Liver (tissue), 8 donors: ENCODE measurements at regions not wholly inside any gene's neighbourhood (a gene's known extent, or its start where the extent isn't known, plus 50 kb on each side); places are given as distances from the start of the nearest gene placed in this dataset.

ENCODE experiments used
- DNase-seq: peaks from one replicate; pipeline ENCODE4 v3.0.0-alpha.2; 2017; ENCODE audit warnings: low spot score
- H3K27ac ChIP-seq, 2 donors: one replicate each; pipeline ENCODE4 v1.7.0; 2013; ENCODE audit warnings: inconsistent platforms in 2 of 2, low read length in 2 of 2, control low read depth in 1 of 2, low read depth in 1 of 2, mild to moderate bottlenecking in 1 of 2
- H3K27me3 ChIP-seq, 4 donors: one replicate each; pipeline versions ENCODE4 v1.6.1 to v1.7.0; 2013; ENCODE audit warnings: low read length in 3 of 4, inconsistent platforms in 1 of 4, mild to moderate bottlenecking in 1 of 4, moderate library complexity in 1 of 4; ENCODE audit not compliant: control insufficient read depth in 4 of 4, insufficient read depth in 4 of 4
- H3K36me3 ChIP-seq, 4 donors: one replicate each; pipeline versions ENCODE4 v1.6.1 to v1.7.0; 2013; ENCODE audit warnings: low read length in 3 of 4, mild to moderate bottlenecking in 3 of 4, low read depth in 1 of 4, moderate library complexity in 1 of 4; ENCODE audit not compliant: control insufficient read depth in 4 of 4, insufficient read depth in 3 of 4
- H3K4me1 ChIP-seq, 4 donors: one replicate each; pipeline versions ENCODE4 v1.6.1 to v1.7.0; 2013; ENCODE audit warnings: low read length in 3 of 4, mild to moderate bottlenecking in 3 of 4, moderate library complexity in 1 of 4; ENCODE audit not compliant: control insufficient read depth in 4 of 4, insufficient read depth in 4 of 4
- H3K4me3 ChIP-seq, 3 donors: one replicate each; pipeline versions ENCODE4 v1.6.1 to v1.7.0; 2013; ENCODE audit warnings: low read length in 3 of 3, control low read depth in 1 of 3, low read depth in 1 of 3, mild to moderate bottlenecking in 1 of 3
- H3K9ac ChIP-seq, 2 donors: one replicate each; pipeline ENCODE4 v1.7.0; 2013; ENCODE audit warnings: low read length in 2 of 2, mild to moderate bottlenecking in 2 of 2, moderate library complexity in 2 of 2, control low read depth in 1 of 2, low read depth in 1 of 2
- H3K9me3 ChIP-seq, 4 donors: one replicate each; pipeline versions ENCODE4 v1.6.1 to v1.7.0; 2013; ENCODE audit warnings: low read length in 3 of 4; ENCODE audit not compliant: control insufficient read depth in 4 of 4
- EGR1 ChIP-seq, 2 donors: IDR thresholded peaks; 2 replicates each; pipeline ENCODE4 v1.6.1; 2016 to 2018; ENCODE audit warnings: antibody characterized with exemption in 2 of 2, low read depth in 2 of 2
- FOXA2 ChIP-seq: IDR thresholded peaks from 2 replicates; pipeline ENCODE4 v1.6.1; 2016; ENCODE audit warnings: antibody characterized with exemption
- HNF4A ChIP-seq, 2 donors: conservative IDR thresholded peaks; 2 replicates each; pipeline ENCODE4 v1.6.1; 2016; ENCODE audit warnings: antibody characterized with exemption in 2 of 2, mild to moderate bottlenecking in 2 of 2
- HNF4G ChIP-seq: IDR thresholded peaks from 2 replicates; pipeline ENCODE4 v1.6.1; 2016; ENCODE audit warnings: antibody characterized with exemption
- JUND ChIP-seq, 2 donors: IDR thresholded peaks; 2 replicates each; pipeline ENCODE4 v1.6.1; 2016; ENCODE audit warnings: antibody characterized with exemption in 2 of 2
- RAD21 ChIP-seq, 2 donors: IDR thresholded peaks; 2 replicates each; pipeline ENCODE4 v1.6.1; 2016; ENCODE audit warnings: antibody characterized with exemption in 2 of 2, mild to moderate bottlenecking in 2 of 2
- SP1 ChIP-seq: IDR thresholded peaks from 2 replicates; pipeline ENCODE4 v1.6.1; 2018; ENCODE audit warnings: antibody characterized with exemption, mild to moderate bottlenecking
- TAF1 ChIP-seq: conservative IDR thresholded peaks from 2 replicates; pipeline ENCODE4 v1.6.1; 2016; ENCODE audit warnings: antibody characterized with exemption, mild to moderate bottlenecking
- YY1 ChIP-seq: IDR thresholded peaks from 2 replicates; pipeline ENCODE4 v1.6.1; 2016; ENCODE audit warnings: antibody characterized with exemption, mild to moderate bottlenecking
- WGBS: extraction: QIAGEN DNeasy Blood & Tissue Kit; methylation state at CpG from one replicate; pipeline ENCODE4 v1.1.7; 2013; 5-methylcytosine and 5-hydroxymethylcytosine counted together
- TF ChIP-seq, protein P1 (sequence below): fragments of 150-350 bp; IDR thresholded peaks from 2 replicates; pipeline ENCODE4 v1.5.1; 2017; ENCODE audit warnings: improper control_type of control experiment, low read depth, low read length; ENCODE audit not compliant: missing input control
- TF ChIP-seq, protein P2 (sequence below): IDR thresholded peaks from 2 replicates; pipeline ENCODE4 v1.6.1; 2016; ENCODE audit warnings: antibody characterized with exemption
- TF ChIP-seq, protein P3 (sequence below): IDR thresholded peaks from 2 replicates; pipeline ENCODE4 v1.6.1; 2016; ENCODE audit warnings: antibody characterized with exemption, mild to moderate bottlenecking
- TF ChIP-seq, protein P4 (sequence below): IDR thresholded peaks from 2 replicates; pipeline ENCODE4 v1.6.1; 2016; ENCODE audit warnings: antibody characterized with exemption
- donor health status: healthy.
- donor health status: healthy.
- donor health status: healthy.
- donor health status: healthy.
- donor health status: healthy.

DNA sequence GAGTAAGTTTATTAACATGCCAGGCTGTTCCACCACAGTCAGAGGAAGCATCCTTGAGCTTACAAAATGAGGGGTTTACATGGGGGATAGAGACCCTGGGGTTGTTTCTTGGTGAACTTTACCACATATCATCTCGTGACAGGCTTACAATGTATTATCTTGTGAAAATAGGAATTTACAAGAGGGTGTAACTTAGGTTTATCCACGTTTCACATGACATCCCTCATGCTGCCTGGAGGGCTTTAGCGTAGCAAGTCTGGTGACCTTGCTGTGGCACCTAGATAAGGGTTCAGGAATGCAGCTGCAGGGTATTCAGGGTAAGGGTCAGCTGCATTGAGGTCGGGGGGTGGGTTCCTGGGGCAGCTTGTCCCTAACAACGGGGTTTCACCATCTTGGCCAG lies 154.6 kb upstream of the ARG1 start:
- Histone ChIP-seq H3K4me3 (no peak overlapping the region), H3K27ac (no peak overlapping the region), H3K9ac (no peak overlapping the region), H3K4me1 (no peaks in the 10 kb centered on the region), H3K36me3 (no peaks in the 10 kb centered on the region), H3K27me3 (no peaks in the 10 kb centered on the region), H3K9me3 (no peaks in the 10 kb centered on the region)
- WGBS = 68% methylated on average over 5 of the region's 5 CpGs
- no peak for TF ChIP-seq RAD21 (IDR thresholded peaks at IDR 0.05)
- no peak for TF ChIP-seq TAF1
- TF ChIP-seq, protein P1, sequence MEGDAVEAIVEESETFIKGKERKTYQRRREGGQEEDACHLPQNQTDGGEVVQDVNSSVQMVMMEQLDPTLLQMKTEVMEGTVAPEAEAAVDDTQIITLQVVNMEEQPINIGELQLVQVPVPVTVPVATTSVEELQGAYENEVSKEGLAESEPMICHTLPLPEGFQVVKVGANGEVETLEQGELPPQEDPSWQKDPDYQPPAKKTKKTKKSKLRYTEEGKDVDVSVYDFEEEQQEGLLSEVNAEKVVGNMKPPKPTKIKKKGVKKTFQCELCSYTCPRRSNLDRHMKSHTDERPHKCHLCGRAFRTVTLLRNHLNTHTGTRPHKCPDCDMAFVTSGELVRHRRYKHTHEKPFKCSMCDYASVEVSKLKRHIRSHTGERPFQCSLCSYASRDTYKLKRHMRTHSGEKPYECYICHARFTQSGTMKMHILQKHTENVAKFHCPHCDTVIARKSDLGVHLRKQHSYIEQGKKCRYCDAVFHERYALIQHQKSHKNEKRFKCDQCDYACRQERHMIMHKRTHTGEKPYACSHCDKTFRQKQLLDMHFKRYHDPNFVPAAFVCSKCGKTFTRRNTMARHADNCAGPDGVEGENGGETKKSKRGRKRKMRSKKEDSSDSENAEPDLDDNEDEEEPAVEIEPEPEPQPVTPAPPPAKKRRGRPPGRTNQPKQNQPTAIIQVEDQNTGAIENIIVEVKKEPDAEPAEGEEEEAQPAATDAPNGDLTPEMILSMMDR = no peak
- no peak for TF ChIP-seq FOXA2
- no peak for TF ChIP-seq YY1
- no peak for TF ChIP-seq SP1
- TF ChIP-seq, protein P2, sequence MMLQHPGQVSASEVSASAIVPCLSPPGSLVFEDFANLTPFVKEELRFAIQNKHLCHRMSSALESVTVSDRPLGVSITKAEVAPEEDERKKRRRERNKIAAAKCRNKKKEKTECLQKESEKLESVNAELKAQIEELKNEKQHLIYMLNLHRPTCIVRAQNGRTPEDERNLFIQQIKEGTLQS = no peak
- no peak for TF ChIP-seq HNF4A (conservative IDR thresholded peaks at IDR 0.05)
- DNase-seq = no peak

DNA sequence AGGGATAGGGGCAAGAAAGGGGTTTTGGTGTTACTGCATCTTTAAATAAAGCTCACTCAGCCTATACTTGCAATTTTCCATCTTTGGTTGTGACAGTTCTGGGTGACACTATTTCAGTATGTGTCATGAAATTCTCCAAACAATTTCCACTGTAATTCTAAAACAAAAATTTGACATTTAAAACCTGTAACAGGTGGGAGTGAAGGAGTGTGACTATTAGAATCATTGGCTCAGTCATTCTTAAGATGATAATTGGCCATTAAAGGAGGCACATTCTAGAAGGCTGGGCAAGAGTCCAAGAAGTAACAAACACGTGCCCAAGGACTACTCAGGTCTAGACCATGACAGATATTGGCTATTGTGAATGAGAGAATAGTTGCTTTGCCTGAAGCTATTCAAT lies 153.3 kb upstream of the ARG1 start:
- no peak for DNase-seq
- Histone ChIP-seq H3K4me1 (no peaks in the 10 kb centered on the region), H3K27ac (no peak overlapping the region), H3K9ac (no peak overlapping the region), H3K27me3 (no peaks in the 10 kb centered on the region), H3K36me3 (no peaks in the 10 kb centered on the region), H3K9me3 (no peaks in the 10 kb centered on the region), H3K4me3 (no peak overlapping the region)
- 73% methylated on average over 1 of the region's 1 CpG for WGBS
- TF ChIP-seq EGR1 (IDR thresholded peaks at IDR 0.05; ENCODE audit: low read depth in 2 of 2) = no peak
- TF ChIP-seq HNF4A (conservative IDR thresholded peaks at IDR 0.05) = no peak
- no peak for TF ChIP-seq SP1
- no peak for TF ChIP-seq HNF4G
- TF ChIP-seq JUND (IDR thresholded peaks at IDR 0.05) = no peak
- TF ChIP-seq, protein P3, sequence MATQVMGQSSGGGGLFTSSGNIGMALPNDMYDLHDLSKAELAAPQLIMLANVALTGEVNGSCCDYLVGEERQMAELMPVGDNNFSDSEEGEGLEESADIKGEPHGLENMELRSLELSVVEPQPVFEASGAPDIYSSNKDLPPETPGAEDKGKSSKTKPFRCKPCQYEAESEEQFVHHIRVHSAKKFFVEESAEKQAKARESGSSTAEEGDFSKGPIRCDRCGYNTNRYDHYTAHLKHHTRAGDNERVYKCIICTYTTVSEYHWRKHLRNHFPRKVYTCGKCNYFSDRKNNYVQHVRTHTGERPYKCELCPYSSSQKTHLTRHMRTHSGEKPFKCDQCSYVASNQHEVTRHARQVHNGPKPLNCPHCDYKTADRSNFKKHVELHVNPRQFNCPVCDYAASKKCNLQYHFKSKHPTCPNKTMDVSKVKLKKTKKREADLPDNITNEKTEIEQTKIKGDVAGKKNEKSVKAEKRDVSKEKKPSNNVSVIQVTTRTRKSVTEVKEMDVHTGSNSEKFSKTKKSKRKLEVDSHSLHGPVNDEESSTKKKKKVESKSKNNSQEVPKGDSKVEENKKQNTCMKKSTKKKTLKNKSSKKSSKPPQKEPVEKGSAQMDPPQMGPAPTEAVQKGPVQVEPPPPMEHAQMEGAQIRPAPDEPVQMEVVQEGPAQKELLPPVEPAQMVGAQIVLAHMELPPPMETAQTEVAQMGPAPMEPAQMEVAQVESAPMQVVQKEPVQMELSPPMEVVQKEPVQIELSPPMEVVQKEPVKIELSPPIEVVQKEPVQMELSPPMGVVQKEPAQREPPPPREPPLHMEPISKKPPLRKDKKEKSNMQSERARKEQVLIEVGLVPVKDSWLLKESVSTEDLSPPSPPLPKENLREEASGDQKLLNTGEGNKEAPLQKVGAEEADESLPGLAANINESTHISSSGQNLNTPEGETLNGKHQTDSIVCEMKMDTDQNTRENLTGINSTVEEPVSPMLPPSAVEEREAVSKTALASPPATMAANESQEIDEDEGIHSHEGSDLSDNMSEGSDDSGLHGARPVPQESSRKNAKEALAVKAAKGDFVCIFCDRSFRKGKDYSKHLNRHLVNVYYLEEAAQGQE = no peak
- TF ChIP-seq, protein P4, sequence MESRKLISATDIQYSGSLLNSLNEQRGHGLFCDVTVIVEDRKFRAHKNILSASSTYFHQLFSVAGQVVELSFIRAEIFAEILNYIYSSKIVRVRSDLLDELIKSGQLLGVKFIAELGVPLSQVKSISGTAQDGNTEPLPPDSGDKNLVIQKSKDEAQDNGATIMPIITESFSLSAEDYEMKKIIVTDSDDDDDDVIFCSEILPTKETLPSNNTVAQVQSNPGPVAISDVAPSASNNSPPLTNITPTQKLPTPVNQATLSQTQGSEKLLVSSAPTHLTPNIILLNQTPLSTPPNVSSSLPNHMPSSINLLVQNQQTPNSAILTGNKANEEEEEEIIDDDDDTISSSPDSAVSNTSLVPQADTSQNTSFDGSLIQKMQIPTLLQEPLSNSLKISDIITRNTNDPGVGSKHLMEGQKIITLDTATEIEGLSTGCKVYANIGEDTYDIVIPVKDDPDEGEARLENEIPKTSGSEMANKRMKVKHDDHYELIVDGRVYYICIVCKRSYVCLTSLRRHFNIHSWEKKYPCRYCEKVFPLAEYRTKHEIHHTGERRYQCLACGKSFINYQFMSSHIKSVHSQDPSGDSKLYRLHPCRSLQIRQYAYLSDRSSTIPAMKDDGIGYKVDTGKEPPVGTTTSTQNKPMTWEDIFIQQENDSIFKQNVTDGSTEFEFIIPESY = no peak
- no peak for TF ChIP-seq FOXA2
